Osteocyte (in vitro differentiated cells): ENCODE measurements at regions not wholly inside any gene's neighbourhood (a gene's known extent, or its start where the extent isn't known, plus 50 kb on each side); places are given as distances from the start of the nearest gene placed in this dataset.
"Not testable (repeated sequence)": the region's sequence is repeated elsewhere in the genome, so short reads cannot be mapped to it uniquely, and the experiment has no call there.

Experiments used
- DNase-seq: peaks from one replicate; pipeline ENCODE4 v3.0.0; 2021; ENCODE audit warnings: mixed read lengths; ENCODE audit not compliant: unreplicated experiment; ENCODE audit errors: extremely low spot score
- H3K27ac Mint-ChIP-seq: one replicate; pipeline ENCODE4 v1.8.0; 2021; ENCODE audit warnings: mild to moderate bottlenecking, mixed read lengths; ENCODE audit not compliant: unreplicated experiment
- H3K27me3 Mint-ChIP-seq: one replicate; pipeline ENCODE4 v1.8.0; 2021; ENCODE audit warnings: mixed read lengths; ENCODE audit not compliant: unreplicated experiment
- H3K36me3 Mint-ChIP-seq: one replicate; pipeline ENCODE4 v1.8.0; 2021; ENCODE audit warnings: mixed read lengths; ENCODE audit not compliant: unreplicated experiment
- H3K4me1 Mint-ChIP-seq: one replicate; pipeline ENCODE4 v1.8.0; 2021; ENCODE audit warnings: mixed read lengths; ENCODE audit not compliant: unreplicated experiment
- H3K4me3 Mint-ChIP-seq: one replicate; pipeline ENCODE4 v1.8.0; 2021; ENCODE audit warnings: mild to moderate bottlenecking, moderate library complexity, mixed read lengths; ENCODE audit not compliant: unreplicated experiment
- H3K9me3 Mint-ChIP-seq: one replicate; pipeline ENCODE4 v1.8.0; 2021; ENCODE audit warnings: mixed read lengths; ENCODE audit not compliant: unreplicated experiment
- CTCF ChIP-seq: fragments of 200-600 bp; sonication (generic); IDR thresholded peaks from 2 replicates; pipeline ENCODE4 v1.5.0; 2021; ENCODE audit warnings: antibody characterized with exemption, mild to moderate bottlenecking, moderate library complexity

- no peaks in the 10 kb centered on the region for H3K36me3 Mint-ChIP-seq
- TF ChIP-seq CTCF, result no peak
- H3K4me3 Mint-ChIP-seq, result no peak overlapping the region
- peaks cover 4% of the 10 kb centered on the region for H3K27me3 Mint-ChIP-seq
- H3K4me1 Mint-ChIP-seq, result peaks cover 3% of the 10 kb centered on the region
- no peaks in the 10 kb centered on the region for H3K9me3 Mint-ChIP-seq
- no peak overlapping the region for H3K27ac Mint-ChIP-seq
- DNase-seq, result no peak
Observed at GRCh38 chr4:72933029-72933428, 136.5 kb downstream of the COX18 start.

- no peak for DNase-seq
- Mint-ChIP-seq H3K27me3 (peaks cover 2% of the 10 kb centered on the region), H3K27ac (no peak overlapping the region), H3K9me3 (no peaks in the 10 kb centered on the region), H3K4me1 (no peaks in the 10 kb centered on the region), H3K4me3 (no peak overlapping the region), H3K36me3 (no peaks in the 10 kb centered on the region)
- no peak for TF ChIP-seq CTCF
Observed at GRCh38 chr4:72931346-72931745, 138.2 kb downstream of the COX18 start.

- not testable (repeated sequence) for H3K27me3 Mint-ChIP-seq, H3K36me3 Mint-ChIP-seq, DNase-seq, H3K4me1 Mint-ChIP-seq, H3K4me3 Mint-ChIP-seq, H3K9me3 Mint-ChIP-seq, H3K27ac Mint-ChIP-seq
Observed at GRCh38 chr4:72929596-72930274, 139.8 kb downstream of the COX18 start.

DNA sequence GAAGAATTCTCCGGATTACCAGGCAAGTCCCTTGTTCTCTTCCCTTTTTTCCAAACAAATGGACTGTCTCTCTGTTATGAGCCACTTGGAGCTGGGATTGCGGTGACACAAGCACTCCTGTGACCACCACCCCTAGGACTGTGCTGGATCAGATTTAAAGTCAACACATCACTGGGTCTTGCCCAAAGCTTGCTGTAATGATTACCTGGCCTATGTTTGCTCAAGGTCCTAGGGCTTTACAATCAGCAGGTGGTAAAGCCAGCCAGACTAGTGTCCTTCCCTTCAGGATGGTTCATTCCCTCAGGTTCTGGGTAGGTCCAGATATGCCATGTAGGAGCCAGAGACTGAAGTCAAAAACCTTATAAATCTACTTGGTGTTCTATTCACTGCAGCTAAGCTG lies 144.7 kb downstream of the COX18 start:
- Mint-ChIP-seq H3K4me3 (no peak overlapping the region), H3K9me3 (peaks cover 9% of the 10 kb centered on the region), H3K27me3 (peaks cover 26% of the 10 kb centered on the region), H3K4me1 (no peaks in the 10 kb centered on the region), H3K27ac (no peak overlapping the region), H3K36me3 (no peaks in the 10 kb centered on the region)
- DNase-seq, result no peak
- TF ChIP-seq CTCF, result no peak

DNA sequence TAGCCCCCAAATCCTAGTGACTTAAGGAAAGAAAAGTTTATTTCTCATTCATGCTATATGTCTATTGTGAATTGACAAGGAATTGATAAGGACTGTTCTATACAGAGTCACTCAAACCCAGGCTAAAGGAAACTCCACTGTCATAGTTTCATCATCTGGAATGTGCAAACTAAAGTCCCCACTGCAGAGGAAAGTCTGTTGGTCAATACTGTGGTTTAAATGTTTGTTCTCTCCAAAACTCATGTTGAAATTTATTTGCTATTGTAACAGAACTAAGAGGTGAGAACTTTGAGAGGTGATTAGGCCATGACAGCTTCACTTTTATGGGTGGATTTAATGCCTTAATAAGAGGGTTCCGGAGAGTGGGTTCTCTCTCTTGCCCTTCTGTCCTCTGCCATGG lies 149.6 kb downstream of the COX18 start:
- H3K36me3 Mint-ChIP-seq, result no peaks in the 10 kb centered on the region
- H3K27ac Mint-ChIP-seq, result no peak overlapping the region
- DNase-seq, result no peak
- H3K4me1 Mint-ChIP-seq, result no peaks in the 10 kb centered on the region
- H3K27me3 Mint-ChIP-seq, result peaks cover 37% of the 10 kb centered on the region
- no peak for TF ChIP-seq CTCF
- H3K9me3 Mint-ChIP-seq, result peaks cover 5% of the 10 kb centered on the region
- no peak overlapping the region for H3K4me3 Mint-ChIP-seq

GRCh38 chr4:72919464-72919863 lies 150.1 kb downstream of the COX18 start:
- Mint-ChIP-seq H3K36me3 (no peaks in the 10 kb centered on the region), H3K27ac (no peak overlapping the region), H3K9me3 (peaks cover 5% of the 10 kb centered on the region), H3K4me3 (no peak overlapping the region), H3K4me1 (no peaks in the 10 kb centered on the region), H3K27me3 (peaks cover 39% of the 10 kb centered on the region)
- no peak for TF ChIP-seq CTCF
- no peak for DNase-seq
